Globus pallidus (tissue), 1 donor: ENCODE measurements at regions not wholly inside any gene's neighbourhood (a gene's known extent, or its start where the extent isn't known, plus 50 kb on each side); places are given as distances from the start of the nearest gene placed in this dataset.
"Not testable (repeated sequence)": the region's sequence is repeated elsewhere in the genome, so short reads cannot be mapped to it uniquely, and the experiment has no call there.

Source experiments
- DNase-seq: peaks from one replicate; pipeline ENCODE4 v3.0.0-alpha.2; 2015; ENCODE audit warnings: low spot score

- no peak for DNase-seq
Observed at GRCh38 chr5:72588640-72589039, 81.4 kb upstream of the ZNF366 start.

DNA sequence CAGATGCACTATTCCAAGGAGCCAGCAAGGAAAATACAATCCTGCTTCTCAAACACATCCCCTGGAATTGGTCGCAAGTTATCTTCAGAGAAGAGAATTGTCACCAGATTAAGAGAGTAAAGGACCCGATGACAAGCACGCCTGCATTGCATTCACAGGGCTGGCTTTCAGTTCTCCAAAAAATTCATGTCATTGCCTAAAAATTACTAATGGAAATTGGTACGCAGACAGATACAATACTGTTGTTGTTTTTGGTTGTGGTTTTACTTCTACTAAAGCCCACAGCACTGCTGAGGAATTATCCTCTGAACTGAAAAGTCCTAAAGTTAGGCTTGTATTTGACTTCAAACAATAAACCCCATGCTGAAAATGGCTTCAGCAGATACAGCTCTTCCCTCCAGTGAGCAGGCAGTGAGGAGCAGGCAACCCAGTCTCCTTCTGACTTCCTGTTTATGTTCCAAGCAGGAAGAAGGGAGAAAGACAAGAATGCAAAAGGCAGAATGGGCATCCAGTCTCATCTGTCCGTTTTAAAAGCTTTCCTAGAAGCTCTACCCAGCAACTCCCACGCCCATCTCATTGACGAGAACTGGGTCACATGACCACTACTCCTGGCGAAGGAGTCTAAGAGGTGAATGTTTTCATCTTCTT, 80.6 kb upstream of the ZNF366 start:
- no peak for DNase-seq

DNA sequence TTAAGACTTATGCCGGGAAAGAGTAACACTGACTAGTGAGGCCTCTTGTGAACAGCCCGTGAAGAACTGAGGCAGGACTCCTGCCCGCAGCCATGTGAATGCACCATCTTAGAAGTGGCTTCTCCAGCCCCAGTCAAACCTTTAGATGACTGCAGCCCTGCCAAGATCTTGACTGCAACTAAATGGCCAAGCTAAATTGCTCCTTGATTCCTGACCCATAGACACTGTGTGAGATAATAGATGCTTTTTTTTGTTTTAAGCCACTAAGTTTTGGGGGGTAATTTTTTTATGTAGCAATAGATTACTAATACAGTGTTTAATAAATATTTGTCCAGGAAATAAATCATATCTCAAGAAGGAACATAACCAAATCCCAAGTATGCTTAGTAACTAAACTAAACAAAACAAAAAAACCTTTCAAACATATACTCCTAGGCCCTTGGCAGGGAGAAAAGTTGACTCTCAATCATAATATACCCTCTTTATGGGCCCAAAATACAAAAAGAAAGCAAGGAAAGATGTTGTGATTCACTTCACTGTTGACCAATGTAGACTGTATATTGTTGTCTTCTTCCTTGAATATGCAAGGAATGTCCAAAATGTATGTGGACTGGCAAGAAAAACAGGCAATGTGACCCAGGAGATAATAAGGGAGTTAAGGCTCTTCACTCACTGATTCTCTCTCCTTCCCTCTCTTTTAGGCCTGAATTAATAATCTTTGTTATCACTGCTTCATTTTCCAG, 79.7 kb upstream of the ZNF366 start:
- no peak for DNase-seq

DNA sequence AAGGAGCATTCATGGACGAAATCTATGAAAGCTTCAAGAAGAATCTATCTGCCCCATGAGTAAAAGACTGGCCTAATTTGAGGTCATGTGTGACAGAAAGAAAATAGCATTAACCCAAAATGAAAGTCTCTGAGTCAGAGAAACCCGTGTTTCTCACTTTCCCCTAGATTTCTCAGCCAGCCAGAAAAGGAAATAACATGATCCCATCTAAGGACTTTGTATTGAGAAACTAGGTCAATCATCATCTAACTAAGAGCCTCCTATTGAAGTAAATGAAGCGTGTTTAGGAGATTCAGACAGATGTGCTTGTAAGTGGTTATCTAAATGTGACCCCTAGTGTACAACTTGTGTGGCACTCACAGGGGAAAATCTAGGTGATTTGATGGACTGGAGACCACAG, 77.3 kb upstream of the ZNF366 start:
- no peak for DNase-seq

DNA sequence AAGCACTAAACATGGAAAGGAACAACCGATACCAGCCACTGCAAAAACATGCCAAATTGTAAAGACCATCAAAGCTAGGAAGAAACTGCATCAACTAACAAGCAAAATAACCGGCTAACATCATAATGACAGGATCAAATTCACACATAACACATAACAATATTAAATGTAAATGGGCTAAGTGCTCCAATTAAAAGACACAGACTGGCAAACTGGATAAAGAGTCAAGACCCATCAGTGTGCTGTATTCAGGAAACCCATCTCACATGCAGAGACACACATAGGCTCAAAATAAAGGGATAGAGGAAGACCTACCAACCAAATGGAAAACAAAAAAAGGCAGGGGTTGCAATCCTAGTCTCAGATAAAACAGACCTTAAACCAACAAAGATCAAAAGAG, 72.1 kb upstream of the ZNF366 start:
- not testable (repeated sequence) for DNase-seq

- DNase-seq, result no peak
Observed at GRCh38 chr5:72572236-72572765, 65.1 kb upstream of the ZNF366 start.

DNA sequence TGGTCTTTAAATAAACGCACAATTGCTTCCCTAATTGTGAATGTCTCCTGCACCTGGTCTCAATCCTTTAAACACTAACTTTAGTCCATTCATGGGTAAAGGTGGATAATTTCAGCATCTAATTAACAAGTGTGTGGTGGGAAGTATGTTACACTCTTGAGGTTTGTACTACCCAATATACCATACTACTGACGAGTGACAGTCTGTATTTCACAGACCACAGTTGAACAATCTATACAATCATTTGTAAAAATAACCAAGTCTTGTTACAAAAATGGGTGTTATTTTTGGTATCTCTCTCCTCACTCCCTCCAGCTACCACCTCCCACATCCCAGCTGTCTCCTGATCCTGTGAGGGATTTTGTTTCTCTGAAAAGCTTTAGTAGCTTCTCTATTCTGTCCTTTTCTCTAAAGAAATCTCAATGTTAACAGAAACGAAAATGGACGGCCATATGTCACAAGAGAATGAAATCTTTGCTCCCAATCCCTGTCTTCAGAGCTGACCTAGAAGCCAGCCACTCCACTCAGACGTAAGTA, 62.3 kb upstream of the ZNF366 start:
- no peak for DNase-seq

- DNase-seq, result no peak
Observed at GRCh38 chr5:72566746-72567145, 59.5 kb upstream of the ZNF366 start.

DNA sequence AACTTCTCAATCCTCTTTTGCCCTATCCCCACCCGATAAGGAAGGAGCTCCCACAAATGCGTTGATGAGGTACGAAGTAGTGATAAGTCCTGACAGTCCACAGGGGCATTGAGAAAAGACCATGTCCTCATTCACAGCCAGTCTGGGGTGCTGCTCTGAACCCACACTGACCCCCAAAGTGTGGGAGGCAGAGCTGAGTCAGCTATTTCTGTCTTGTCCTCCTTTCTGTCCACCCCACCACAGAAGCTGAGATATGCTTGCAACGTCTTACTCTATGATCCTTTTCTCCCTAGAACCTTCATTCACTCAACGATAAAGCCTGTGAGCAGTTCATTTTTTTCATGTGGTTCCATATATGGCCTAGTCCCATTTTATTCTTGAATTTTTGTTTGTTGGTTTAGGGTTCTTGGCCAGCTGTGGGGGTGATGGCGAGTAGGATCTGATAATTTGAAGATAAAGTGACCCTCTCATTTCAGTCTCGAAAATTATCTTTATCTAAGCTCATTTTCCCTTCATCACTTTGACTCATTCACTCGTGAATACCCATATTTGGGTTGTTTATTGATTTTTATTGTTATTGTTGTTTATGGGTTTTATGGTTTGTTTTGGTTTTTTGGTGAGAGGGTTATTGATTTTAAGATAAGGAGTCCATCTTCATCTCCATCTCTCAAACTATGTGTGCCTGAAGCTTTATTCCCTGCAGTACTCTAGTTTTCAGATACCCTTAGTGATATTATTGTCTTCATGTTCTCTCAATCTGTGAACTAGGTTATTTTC, 58.5 kb upstream of the ZNF366 start:
- DNase-seq, result no peak

GRCh38 chr5:72562717-72563116, 55.5 kb upstream of the ZNF366 start:
- no peak for DNase-seq

GRCh38 chr5:72561148-72561972, 54.1 kb upstream of the ZNF366 start:
- DNase-seq, result no peak

DNA sequence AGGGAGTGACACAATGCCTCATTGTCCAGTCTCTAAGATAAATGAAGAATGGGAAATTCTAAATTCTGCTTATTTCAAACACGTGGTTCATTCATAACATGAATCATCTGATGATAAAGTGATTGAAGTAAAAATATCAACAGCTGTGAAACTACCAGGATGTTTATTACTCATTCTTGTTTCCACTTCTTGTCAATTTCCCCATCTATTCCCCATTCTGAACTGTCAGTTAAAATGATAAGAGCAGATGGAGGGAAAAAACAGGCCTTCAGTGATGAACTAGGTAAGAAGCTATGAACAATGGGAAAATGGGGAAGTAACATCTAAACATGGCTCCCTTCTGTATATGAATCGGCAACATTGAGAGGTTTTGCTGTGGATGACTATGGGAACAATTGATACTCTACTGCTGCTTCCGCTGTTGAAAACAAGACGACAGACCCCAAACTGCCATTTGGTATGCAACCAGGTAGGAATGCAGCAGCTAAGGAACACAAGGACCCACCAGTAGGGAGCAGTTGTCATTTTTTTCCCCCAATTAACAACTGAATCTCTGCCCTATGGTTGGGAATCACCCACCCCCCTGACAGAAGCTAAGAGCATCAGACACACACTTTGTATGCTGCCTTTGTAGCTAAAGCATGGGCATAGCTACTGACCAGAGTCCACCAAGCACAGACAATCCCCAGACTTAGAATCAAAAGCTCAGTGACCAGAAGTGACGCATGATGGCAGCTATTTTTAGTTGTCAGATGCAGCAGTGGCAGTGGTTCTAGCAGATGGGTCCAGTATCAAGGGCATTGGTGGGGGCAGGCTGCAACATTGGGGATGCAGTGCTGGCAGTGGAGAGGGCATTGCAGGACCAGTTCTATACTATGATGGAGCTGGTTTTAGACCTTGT, 52.9 kb upstream of the ZNF366 start:
- DNase-seq, result peak; percentile 46

DNA sequence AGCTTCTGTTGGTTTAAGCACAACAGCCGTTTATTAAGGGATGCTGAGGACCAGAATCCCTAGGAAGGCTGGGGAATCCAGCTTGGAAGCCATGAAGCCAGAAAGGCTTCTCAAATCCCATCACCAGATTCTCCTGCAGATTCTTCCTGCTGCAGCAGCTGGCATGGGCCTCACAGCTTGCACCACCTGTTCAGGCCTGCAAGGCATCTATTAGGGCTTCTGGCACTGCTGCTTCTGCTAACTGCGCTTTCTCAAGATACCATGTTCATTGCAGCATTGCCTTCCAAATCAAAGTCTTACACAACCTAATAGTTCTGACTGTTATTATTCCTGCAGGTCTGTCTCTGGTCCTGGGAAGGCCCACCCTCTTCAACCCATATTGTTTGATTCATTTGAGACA, 51.2 kb upstream of the ZNF366 start:
- DNase-seq, result no peak

- DNase-seq, result no peak
Observed at GRCh38 chr5:72558046-72558336, 50.8 kb upstream of the ZNF366 start.

DNA sequence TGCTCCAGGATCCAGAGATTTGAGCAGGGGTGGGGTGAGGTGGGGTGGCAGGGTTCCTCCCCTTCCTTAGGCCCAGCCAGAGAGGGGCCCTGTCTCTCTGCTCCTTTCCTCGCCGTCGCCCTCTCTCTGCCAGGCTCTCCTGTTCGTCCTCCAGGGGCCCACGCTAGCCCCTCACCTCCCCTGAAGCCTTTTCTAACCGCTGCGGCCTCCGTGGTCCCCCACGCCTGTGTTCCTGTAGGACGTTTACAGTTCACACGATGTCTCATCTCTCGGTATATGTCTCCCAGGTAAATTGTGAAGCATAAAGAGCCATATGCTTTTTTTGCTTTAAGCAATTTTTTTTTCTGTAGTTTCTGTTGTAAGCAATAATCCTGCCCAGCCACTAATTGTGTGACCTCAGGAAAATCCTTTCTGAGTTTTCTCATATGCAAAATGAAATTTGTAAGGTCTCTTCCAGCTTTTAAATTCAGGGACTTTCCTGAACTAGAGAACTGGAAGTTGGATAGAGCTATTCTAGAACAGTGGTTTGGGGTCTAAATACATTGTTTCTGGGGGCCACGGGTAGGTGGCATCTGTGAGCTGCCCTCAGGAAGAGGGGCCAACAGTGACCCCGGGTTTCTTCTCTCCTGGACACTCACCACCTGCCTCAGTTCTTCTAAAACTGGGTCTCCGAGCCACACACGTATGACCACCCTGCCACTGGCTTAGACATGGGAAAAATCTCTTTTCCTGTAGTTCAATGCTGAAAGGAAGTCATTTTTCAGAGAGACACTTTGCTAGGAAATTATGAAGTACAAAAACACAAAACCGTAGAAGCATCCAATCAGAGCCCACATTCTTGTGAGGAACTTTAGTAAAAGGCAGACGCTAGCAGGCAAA, 50.2 kb upstream of the ZNF366 start:
- DNase-seq, result no peak
